Erythroblast (primary cell): ENCODE measurements at regions not wholly inside any gene's neighbourhood (a gene's known extent, or its start where the extent isn't known, plus 50 kb on each side); places are given as distances from the start of the nearest gene placed in this dataset.

Experiments
- DNase-seq, 2 experiments: peaks; one replicate each; lab custom pipeline; 2025; lab: John Stamatoyannopoulos, UW
- GATA1 ChIP-seq: IDR thresholded peaks from 2 replicates; pipeline ENCODE4 v1.6.1; 2011; ENCODE audit warnings: low read depth, mild to moderate bottlenecking, control low read depth, low read length, moderate library complexity
- POLR2A ChIP-seq: IDR thresholded peaks from 2 replicates; pipeline ENCODE4 v1.6.1; 2011; ENCODE audit warnings: mild to moderate bottlenecking, low read length

- TF ChIP-seq POLR2A (no peak), GATA1 (no peak)
- no peak for DNase-seq
These were observed 703.0 kb downstream of the TMEM182 start for GRCh38 chr2:103464831-103465230.

DNA sequence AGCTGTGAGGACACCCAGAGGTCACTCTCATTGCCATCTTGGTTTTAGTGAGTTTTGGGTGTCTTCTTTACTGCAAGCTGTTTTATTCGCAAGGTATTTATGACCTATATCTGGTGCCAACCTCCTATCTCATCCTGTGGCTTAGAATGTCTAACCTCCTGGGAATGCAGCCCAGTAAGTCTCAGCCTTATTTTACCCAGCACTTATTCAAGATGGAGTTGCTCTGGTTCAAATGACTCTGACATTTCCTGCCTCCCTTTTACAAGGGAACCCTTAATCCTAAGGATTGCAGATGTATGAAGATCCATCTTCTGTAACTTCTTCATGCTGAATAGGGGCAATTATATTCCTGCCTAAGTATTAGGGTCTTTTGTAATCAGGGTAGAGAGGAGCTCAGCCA, 708.0 kb downstream of the TMEM182 start:
- DNase-seq: no peak
- TF ChIP-seq GATA1 (no peak), POLR2A (no peak)

DNA sequence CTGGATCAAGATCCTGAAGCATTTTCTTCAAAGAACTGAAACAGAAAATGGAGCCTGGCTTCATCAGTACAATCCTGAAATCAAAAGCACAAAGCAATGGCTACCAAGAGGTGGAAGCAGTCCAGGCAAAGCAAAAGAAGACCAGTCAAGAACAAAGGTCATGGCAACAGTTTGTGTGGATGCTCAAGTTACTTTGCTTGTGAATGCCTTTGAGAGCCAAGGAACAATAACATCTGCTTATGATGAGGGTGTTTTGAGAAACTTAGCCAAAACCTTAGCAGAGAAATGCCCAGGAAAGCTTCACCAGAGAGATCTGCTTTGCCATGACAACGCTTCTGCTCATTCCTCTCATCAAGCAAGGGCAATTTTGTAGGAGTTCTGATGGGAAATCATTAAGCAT, 723.1 kb downstream of the TMEM182 start:
- no peak for DNase-seq
- TF ChIP-seq GATA1 (no peak), POLR2A (no peak)

DNA sequence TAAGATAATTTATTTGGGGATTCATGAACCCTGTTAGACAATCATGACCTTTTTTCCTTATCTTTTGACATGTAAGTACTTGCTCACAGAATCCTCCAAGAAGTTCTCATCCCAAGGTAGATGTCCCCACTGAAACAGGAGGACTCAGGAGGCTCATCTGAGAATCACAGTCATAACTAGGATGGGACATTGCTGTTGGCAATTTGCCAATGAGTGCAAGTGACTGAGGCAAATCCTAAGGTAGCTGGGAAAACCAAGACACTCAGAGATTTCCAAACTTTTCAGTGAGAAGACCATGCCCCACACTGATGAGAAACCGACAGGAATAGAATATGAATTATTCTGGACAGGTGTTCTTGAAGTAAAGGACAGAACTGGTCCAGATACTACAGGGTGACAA, 735.0 kb downstream of the TMEM182 start:
- TF ChIP-seq POLR2A (no peak), GATA1 (no peak)
- DNase-seq: peak in 1 of 2 experiments; percentile 3

- TF ChIP-seq GATA1: no peak
- no peak for TF ChIP-seq POLR2A
- no peak for DNase-seq
These were observed 745.0 kb downstream of the TMEM182 start for GRCh38 chr2:103506812-103507211.

GRCh38 chr2:103512442-103512841, 750.6 kb downstream of the TMEM182 start:
- TF ChIP-seq POLR2A: no peak
- no peak for TF ChIP-seq GATA1
- no peak for DNase-seq

GRCh38 chr2:103520547-103520946, 758.7 kb downstream of the TMEM182 start:
- no peak for DNase-seq
- TF ChIP-seq GATA1 (no peak), POLR2A (no peak)

DNA sequence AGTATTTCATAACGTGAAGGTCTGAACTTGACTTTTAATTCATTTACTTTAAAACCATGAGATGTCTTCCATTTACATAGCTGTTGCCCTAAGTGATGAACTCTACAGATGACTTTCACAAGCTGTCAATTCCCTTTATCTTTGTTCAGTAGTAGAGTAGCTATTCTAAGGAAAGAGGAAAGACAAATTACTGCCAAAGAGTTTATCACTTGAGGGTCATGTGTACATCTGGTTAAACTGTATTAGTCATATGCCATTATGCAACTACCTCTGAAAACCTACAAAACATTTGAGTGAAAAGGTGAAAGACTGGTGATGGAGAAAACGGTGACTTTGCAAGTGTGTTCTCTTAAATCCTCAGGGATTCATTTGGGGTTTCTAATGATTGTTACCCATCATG, 763.9 kb downstream of the TMEM182 start:
- no peak for DNase-seq
- TF ChIP-seq GATA1 (no peak), POLR2A (no peak)

GRCh38 chr2:103526757-103527156, 764.9 kb downstream of the TMEM182 start:
- no peak for DNase-seq
- TF ChIP-seq GATA1 (no peak), POLR2A (no peak)

DNA sequence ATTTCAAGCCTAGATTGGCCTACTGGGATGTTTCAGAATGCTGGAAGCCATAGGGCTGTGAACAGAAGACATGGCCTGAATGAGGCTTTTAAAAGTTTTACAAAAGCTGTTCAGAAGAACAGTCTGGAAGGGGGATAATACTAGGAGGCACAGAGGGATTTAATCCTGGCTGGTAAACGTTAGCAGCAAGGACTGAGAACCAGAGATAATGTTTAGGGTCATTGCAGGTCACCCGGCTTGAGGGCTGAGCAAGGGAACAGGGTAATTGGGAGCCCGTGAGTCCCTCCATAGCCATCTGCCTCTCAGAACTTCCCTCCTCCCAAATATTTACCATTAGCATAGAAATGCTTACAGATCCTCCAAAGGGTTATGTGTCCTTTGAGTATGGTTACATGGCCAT, 765.4 kb downstream of the TMEM182 start:
- TF ChIP-seq GATA1 (no peak), POLR2A (no peak)
- DNase-seq: no peak

GRCh38 chr2:103529798-103530502, 768.1 kb downstream of the TMEM182 start:
- no peak for DNase-seq
- TF ChIP-seq POLR2A (no peak), GATA1 (no peak)

GRCh38 chr2:103552775-103553174, 790.9 kb downstream of the TMEM182 start:
- no peak for DNase-seq
- no peak for TF ChIP-seq GATA1
- TF ChIP-seq POLR2A: no peak

- DNase-seq: no peak
- no peak for TF ChIP-seq POLR2A
- TF ChIP-seq GATA1: no peak
These were observed 833.0 kb downstream of the TMEM182 start for GRCh38 chr2:103594823-103595222.

DNA sequence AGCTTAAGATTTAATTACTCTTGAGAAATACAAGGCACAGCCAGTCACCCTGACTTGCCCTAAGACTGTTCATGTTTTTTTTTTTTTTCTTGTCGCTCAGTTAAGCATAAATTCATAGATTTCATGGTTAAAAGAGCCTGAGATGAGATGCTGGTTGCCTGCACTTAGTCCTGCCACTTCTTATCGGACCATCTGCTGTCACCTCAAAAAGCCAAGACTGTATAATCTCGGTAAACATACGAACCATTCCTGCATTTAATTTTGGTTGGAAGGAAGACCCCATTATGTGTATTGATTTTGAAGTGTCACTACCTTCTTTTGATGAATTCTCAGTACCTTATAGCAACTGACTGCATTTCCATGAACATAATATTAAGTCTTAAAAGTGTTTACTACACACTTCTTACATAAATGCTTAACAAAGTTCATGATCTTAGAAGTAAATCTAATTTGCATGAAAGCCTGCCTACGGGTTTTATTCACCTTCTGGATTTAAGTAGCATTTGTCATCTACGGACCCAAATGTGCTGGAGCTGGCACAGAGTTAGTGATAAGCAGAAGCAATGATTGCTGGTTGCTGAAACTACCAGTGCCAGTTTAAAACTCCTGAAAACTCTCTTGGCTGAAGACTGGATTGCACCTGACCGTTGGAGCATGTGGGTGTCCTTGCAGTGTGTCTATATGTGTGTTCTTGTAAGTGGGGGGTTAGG, 843.4 kb downstream of the TMEM182 start:
- DNase-seq: no peak
- TF ChIP-seq POLR2A: no peak
- no peak for TF ChIP-seq GATA1
